H9 (cell line): ENCODE measurements at regions not wholly inside any gene's neighbourhood (a gene's known extent, or its start where the extent isn't known, plus 50 kb on each side); places are given as distances from the start of the nearest gene placed in this dataset.

ENCODE experiments used
- DNase-seq: peaks from one replicate; pipeline ENCODE4 v3.0.0-alpha.2; 2017
- H2AFZ ChIP-seq: one replicate; pipeline ENCODE4 v1.6.1; 2013; ENCODE audit warnings: mild to moderate bottlenecking, low read length, control low read depth, moderate library complexity
- H2AK5ac ChIP-seq: 2 replicates; pipeline ENCODE4 v1.6.1; 2013; ENCODE audit warnings: low read length, control low read depth, mixed read lengths; ENCODE audit not compliant: insufficient read length
- H2BK120ac ChIP-seq: one replicate; pipeline ENCODE4 v1.6.1; 2013; ENCODE audit warnings: low read depth, mild to moderate bottlenecking, low read length, control low read depth, inconsistent platforms; ENCODE audit not compliant: poor library complexity, severe bottlenecking
- H2BK12ac ChIP-seq: 2 replicates; pipeline ENCODE4 v1.6.1; 2013; ENCODE audit warnings: low read length, control low read depth, mixed read lengths, low read depth; ENCODE audit not compliant: insufficient read length
- H2BK15ac ChIP-seq: 2 replicates; pipeline ENCODE4 v1.6.1; 2013; ENCODE audit warnings: low read depth, low read length, control low read depth
- H2BK20ac ChIP-seq: one replicate; pipeline ENCODE4 v1.6.1; 2013; ENCODE audit warnings: low read depth, mild to moderate bottlenecking, low read length, control low read depth, inconsistent platforms; ENCODE audit not compliant: poor library complexity, severe bottlenecking
- H2BK5ac ChIP-seq: 2 replicates; pipeline ENCODE4 v1.6.1; 2013; ENCODE audit warnings: low read length, control low read depth, mixed read lengths; ENCODE audit not compliant: insufficient read length
- H3K14ac ChIP-seq: 2 replicates; pipeline ENCODE4 v1.6.1; 2013; ENCODE audit warnings: low read length, control low read depth; ENCODE audit not compliant: insufficient read depth
- H3K18ac ChIP-seq: 2 replicates; pipeline ENCODE4 v1.6.1; 2013; ENCODE audit warnings: low read depth, mild to moderate bottlenecking, mixed read lengths, low read length, control low read depth; ENCODE audit not compliant: insufficient read length
- H3K23ac ChIP-seq: 2 replicates; pipeline ENCODE4 v1.6.1; 2013; ENCODE audit warnings: low read length, control low read depth, mixed read lengths, low read depth; ENCODE audit not compliant: insufficient read length
- H3K23me2 ChIP-seq: 2 replicates; pipeline ENCODE4 v1.6.1; 2013; ENCODE audit warnings: low read depth, mild to moderate bottlenecking, mixed read lengths, low read length, control low read depth; ENCODE audit not compliant: insufficient read length, poor library complexity, severe bottlenecking
- H3K27ac ChIP-seq: 2 replicates; pipeline ENCODE4 v1.5.1; 2013; ENCODE audit warnings: low read length, control low read depth, mixed read lengths, low read depth; ENCODE audit not compliant: insufficient read length
- H3K27me3 ChIP-seq: 2 replicates; pipeline ENCODE4 v1.6.1; 2013; ENCODE audit warnings: low read length, control low read depth, inconsistent platforms; ENCODE audit not compliant: insufficient read depth
- H3K4ac ChIP-seq: 2 replicates; pipeline ENCODE4 v1.6.1; 2013; ENCODE audit warnings: low read depth, mild to moderate bottlenecking, control low read depth, inconsistent platforms, low read length, moderate library complexity
- H3K4me1 ChIP-seq: 2 replicates; pipeline ENCODE4 v1.6.1; 2013; ENCODE audit warnings: low read length, control low read depth, inconsistent platforms; ENCODE audit not compliant: insufficient read depth
- H3K4me2 ChIP-seq: 2 replicates; pipeline ENCODE4 v1.6.1; 2013; ENCODE audit warnings: low read length, control low read depth, mixed read lengths; ENCODE audit not compliant: insufficient read length, insufficient read depth
- H3K56ac ChIP-seq: 2 replicates; pipeline ENCODE4 v1.6.1; 2013; ENCODE audit warnings: low read depth, mild to moderate bottlenecking, mixed read lengths, low read length, control low read depth; ENCODE audit not compliant: insufficient read length
- H3K79me1 ChIP-seq: 2 replicates; pipeline ENCODE4 v1.6.1; 2013; ENCODE audit warnings: low read depth, mild to moderate bottlenecking, moderate library complexity, low read length, control low read depth, inconsistent platforms; ENCODE audit not compliant: insufficient read depth, poor library complexity, severe bottlenecking
- H3K79me2 ChIP-seq: 2 replicates; pipeline ENCODE4 v1.6.1; 2013; ENCODE audit warnings: low read length, control low read depth, inconsistent platforms; ENCODE audit not compliant: insufficient read depth
- H3K9ac ChIP-seq: 2 replicates; pipeline ENCODE4 v1.6.1; 2013; ENCODE audit warnings: low read length, control low read depth, mixed read lengths; ENCODE audit not compliant: insufficient read length; ENCODE audit errors: extremely low read depth
- H3K9me3 ChIP-seq: one replicate; pipeline ENCODE4 v1.6.1; 2013; ENCODE audit warnings: low read depth, low read length, inconsistent platforms; ENCODE audit not compliant: control insufficient read depth
- H3T11ph ChIP-seq: one replicate; pipeline ENCODE4 v1.6.1; 2013; ENCODE audit warnings: mild to moderate bottlenecking, low read length, control low read depth, inconsistent platforms
- H4K20me1 ChIP-seq: one replicate; pipeline ENCODE4 v1.6.1; 2013; ENCODE audit not compliant: control insufficient read depth, insufficient read length, insufficient read depth
- H4K5ac ChIP-seq: 2 replicates; pipeline ENCODE4 v1.6.1; 2013; ENCODE audit warnings: low read depth, mild to moderate bottlenecking, mixed read lengths, low read length, control low read depth; ENCODE audit not compliant: insufficient read length
- H4K8ac ChIP-seq: replicated peaks from 2 replicates; pipeline ENCODE4 v1.6.1; 2013; ENCODE audit warnings: low read length, control low read depth, mixed read lengths, low read depth; ENCODE audit not compliant: insufficient read length
- H4K91ac ChIP-seq: 2 replicates; pipeline ENCODE4 v1.6.1; 2013; ENCODE audit warnings: low read depth, mild to moderate bottlenecking, moderate library complexity, mixed read lengths, low read length, control low read depth; ENCODE audit not compliant: insufficient read length
- H3K27ac Mint-ChIP-seq, 3 experiments: 2 replicates in 2 of 3; 3 replicates in 1 of 3; pipeline ENCODE4 v1.8.0; 2020 to 2021; ENCODE audit warnings: mixed read lengths in 3 of 3, mild to moderate bottlenecking in 1 of 3, moderate library complexity in 1 of 3
- H3K27me3 Mint-ChIP-seq: 2 replicates; pipeline ENCODE4 v1.8.0; 2021; ENCODE audit warnings: low read depth, mild to moderate bottlenecking, moderate library complexity, mixed read lengths
- H3K36me3 Mint-ChIP-seq, 3 experiments: 2 replicates in 2 of 3; 3 replicates in 1 of 3; pipeline ENCODE4 v1.8.0; 2020 to 2021; ENCODE audit warnings: low read depth in 3 of 3, mixed read lengths in 3 of 3; ENCODE audit not compliant: insufficient read depth in 1 of 3
- H3K4me1 Mint-ChIP-seq, 2 experiments: 2 replicates each; pipeline ENCODE4 v1.8.0; 2020; ENCODE audit warnings: mixed read lengths in 2 of 2
- H3K4me3 Mint-ChIP-seq, 2 experiments: 2 replicates in 1 of 2; 3 replicates in 1 of 2; pipeline ENCODE4 v1.8.0; 2020 to 2021; ENCODE audit warnings: mild to moderate bottlenecking in 2 of 2, mixed read lengths in 2 of 2, moderate library complexity in 1 of 2
- H3K9me3 Mint-ChIP-seq, 2 experiments: 2 replicates in 1 of 2; 3 replicates in 1 of 2; pipeline ENCODE4 v1.8.0; 2020; ENCODE audit warnings: mild to moderate bottlenecking in 2 of 2, mixed read lengths in 2 of 2, moderate library complexity in 1 of 2
- WGBS: extraction: QIAGEN DNeasy Blood & Tissue Kit; methylation state at CpG from one replicate; pipeline ENCODE4 v1.1.7; 2013; ENCODE audit warnings: missing lambda C conversion rate, low lambda C conversion rate, mixed read lengths; ENCODE audit not compliant: insufficient read length; ENCODE audit errors: extremely low coverage; 5-methylcytosine and 5-hydroxymethylcytosine counted together
- TF ChIP-seq, protein P1 (sequence below): fragments of 200-600 bp; sonication (generic); conservative IDR thresholded peaks from 3 replicates; pipeline ENCODE4 v1.8.0; 2021; ENCODE audit warnings: antibody characterized with exemption, mild to moderate bottlenecking

DNA sequence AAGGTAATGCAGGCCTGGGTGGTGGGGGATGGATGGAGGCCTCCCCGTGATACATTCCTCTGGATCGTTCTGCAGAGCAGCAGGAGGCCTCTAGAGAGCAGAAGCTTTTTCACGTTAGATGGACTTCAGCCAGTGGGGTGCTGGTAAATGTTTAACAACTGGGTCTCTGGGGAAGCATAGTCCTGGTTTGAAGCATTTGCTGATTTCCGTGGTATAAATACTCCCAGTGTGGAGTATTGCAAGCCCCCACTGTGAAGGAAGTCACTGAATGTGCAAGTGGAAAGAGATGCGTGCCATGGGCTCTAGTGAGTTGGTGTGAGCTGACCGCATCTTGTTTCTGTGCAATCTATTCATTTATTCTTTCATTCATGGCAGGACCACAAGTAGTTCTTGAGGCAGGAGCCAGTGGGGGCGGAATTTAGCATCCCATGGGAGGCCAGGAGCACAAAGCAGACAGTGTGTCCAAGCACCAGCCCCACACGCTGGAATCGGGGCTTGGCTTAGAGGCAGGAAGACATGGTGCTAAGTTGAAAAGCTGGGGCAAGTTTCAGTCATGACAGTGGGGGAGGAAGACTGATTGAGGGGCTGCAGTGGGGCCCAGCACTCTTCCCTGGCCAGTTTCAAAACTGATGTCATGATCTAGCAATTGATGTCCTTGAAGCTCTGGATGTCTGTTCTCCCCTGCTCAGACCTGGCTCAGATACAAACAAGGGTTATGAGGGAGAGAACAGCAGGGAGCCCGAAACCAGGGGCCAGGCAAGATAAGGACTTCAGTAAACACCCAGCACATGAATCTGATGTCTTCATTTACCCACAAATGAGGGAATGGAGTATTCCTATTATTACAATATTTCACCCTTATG is 280.9 kb upstream of the LYZL1 start:
- Histone ChIP-seq H3T11ph (no peak overlapping the region), H3K9me3 (no peaks in the 10 kb centered on the region), H3K27ac (no peak overlapping the region), H4K8ac (no peak overlapping the region), H3K18ac (no peak overlapping the region), H3K56ac (no peak overlapping the region), H2AFZ (no peak overlapping the region), H3K14ac (no peak overlapping the region), H3K23me2 (no peaks in the 10 kb centered on the region), H3K27me3 (no peaks in the 10 kb centered on the region), H3K23ac (no peak overlapping the region), H2BK5ac (no peak overlapping the region), H2BK120ac (no peak overlapping the region), H3K79me1 (no peaks in the 10 kb centered on the region), H4K91ac (no peak overlapping the region), H3K4me1 (peaks cover 2% of the 10 kb centered on the region; the same call in 1 of the 2 replicates), H2BK12ac (no peak overlapping the region), H3K79me2 (no peaks in the 10 kb centered on the region), H2BK15ac (no peak overlapping the region), H4K5ac (peak overlapping the region; percentile 41), H3K9ac (no peak overlapping the region), H2BK20ac (no peak overlapping the region), H4K20me1 (no peaks in the 10 kb centered on the region), H3K4me2 (no peak overlapping the region), H2AK5ac (no peak overlapping the region), H3K4ac (no peak overlapping the region)
- no CpG with 5 or more reads among the region's 10 CpGs for WGBS
- Mint-ChIP-seq H3K9me3 (peaks cover 9 to 10% of the 10 kb centered on the region in 2 experiments; a peak in 3 of 5 replicates), H3K27me3 (no peaks in the 10 kb centered on the region), H3K4me3 (no peak overlapping the region), H3K36me3 (peaks cover 0 to 16% (median 0%) of the 10 kb centered on the region in 3 experiments; a peak in 3 of 7 replicates), H3K4me1 (peaks cover 7 to 8% of the 10 kb centered on the region in 2 experiments), H3K27ac (no peak overlapping the region; a peak in 1 of 7 replicates)
- DNase-seq, result no peak
- TF ChIP-seq, protein P1, sequence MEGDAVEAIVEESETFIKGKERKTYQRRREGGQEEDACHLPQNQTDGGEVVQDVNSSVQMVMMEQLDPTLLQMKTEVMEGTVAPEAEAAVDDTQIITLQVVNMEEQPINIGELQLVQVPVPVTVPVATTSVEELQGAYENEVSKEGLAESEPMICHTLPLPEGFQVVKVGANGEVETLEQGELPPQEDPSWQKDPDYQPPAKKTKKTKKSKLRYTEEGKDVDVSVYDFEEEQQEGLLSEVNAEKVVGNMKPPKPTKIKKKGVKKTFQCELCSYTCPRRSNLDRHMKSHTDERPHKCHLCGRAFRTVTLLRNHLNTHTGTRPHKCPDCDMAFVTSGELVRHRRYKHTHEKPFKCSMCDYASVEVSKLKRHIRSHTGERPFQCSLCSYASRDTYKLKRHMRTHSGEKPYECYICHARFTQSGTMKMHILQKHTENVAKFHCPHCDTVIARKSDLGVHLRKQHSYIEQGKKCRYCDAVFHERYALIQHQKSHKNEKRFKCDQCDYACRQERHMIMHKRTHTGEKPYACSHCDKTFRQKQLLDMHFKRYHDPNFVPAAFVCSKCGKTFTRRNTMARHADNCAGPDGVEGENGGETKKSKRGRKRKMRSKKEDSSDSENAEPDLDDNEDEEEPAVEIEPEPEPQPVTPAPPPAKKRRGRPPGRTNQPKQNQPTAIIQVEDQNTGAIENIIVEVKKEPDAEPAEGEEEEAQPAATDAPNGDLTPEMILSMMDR, result no peak
